ENCODE measurements at regions not wholly inside any gene's neighbourhood (a gene's known extent, or its start where the extent isn't known, plus 50 kb on each side); places are given as distances from the start of the nearest gene placed in this dataset.

GRCh38 chr12:47020211-47020821 lies 59.1 kb upstream of the PCED1B start:
- Histone ChIP-seq H3K27ac (ENCODE audit: extremely low read length, insufficient read depth, low read length) (no peak overlapping the region), H3K9ac (ENCODE audit: insufficient read depth, low read depth, low read length) (no peak overlapping the region), H3K4me1 (ENCODE audit: insufficient read depth, low read length) (no peaks in the 10 kb centered on the region), H3K36me3 (replicated peaks in 1 of 2; ENCODE audit: control insufficient read depth in 1 of 2, insufficient read depth in 2 of 2, low read length in 2 of 2) (no peaks in the 10 kb centered on the region), H3K4me2 (ENCODE audit: low read depth, low read length) (no peak overlapping the region), H3K27me3 (ENCODE audit: control insufficient read depth in 1 of 2, insufficient read depth in 2 of 2, low read length in 2 of 2) (peaks cover 1 to 7% of the 10 kb centered on the region in 2 experiments; a peak in 3 of 5 replicates), H3K79me2 (ENCODE audit: insufficient read depth, low read length) (no peaks in the 10 kb centered on the region), H3K4me3 (replicated peaks in 1 of 3; ENCODE audit: insufficient read depth in 1 of 3, low read depth in 2 of 3, low read length in 3 of 3) (no peak overlapping the region), H2AFZ (ENCODE audit: low read length) (no peak overlapping the region), H3K9me3 (ENCODE audit: low read length) (no peaks in the 10 kb centered on the region), H4K20me1 (ENCODE audit: insufficient read depth, low read length) (no peaks in the 10 kb centered on the region)
- DNase-seq (ENCODE audit: low spot score) = no peak
- intact Hi-C loops (cut with micrococcal nuclease; ENCODE audit: unreplicated experiment) (loop anchor here (2.0 kb wide), 1 partner anchor 346 kb away; no protein-coding TSS in a partner anchor), in situ Hi-C loops (cut with HindIII; ENCODE audit: extremely low pct_ligation_motif_present, low pct_unique_long_range_greater_than_20kb) (loop anchor here (5.0 kb wide), 1 partner anchor 678 kb away; no protein-coding TSS in a partner anchor)
- no peak for FAIRE-seq
- no peak for ATAC-seq
- no TSS peak for BruUV-seq (replicated peaks)
- no peak for TF ChIP-seq POLR2A (IDR thresholded peaks at IDR 0.05; ENCODE audit: insufficient read depth in 1 of 2, low read depth in 2 of 2, low read length in 2 of 2)
- TF ChIP-seq RARG (CRISPR knock-in tag; IDR thresholded peaks at IDR 0.05; ENCODE audit: low read depth) = no peak
- no peak for TF ChIP-seq ZBTB10 (CRISPR knock-in tag; IDR thresholded peaks at IDR 0.05; ENCODE audit: borderline replicate concordance)
- TF ChIP-seq U2AF1 (optimal IDR thresholded peaks at IDR 0.05; ENCODE audit: low read depth, low read length) = no peak
- TF ChIP-seq CEBPB (IDR thresholded peaks at IDR 0.05; ENCODE audit: borderline replicate concordance, low read depth, low read length) = 0 out of 2 replicates have a peak, but pooled peaks have one; percentile 11
- no peak for TF ChIP-seq ZNF160 (CRISPR knock-in tag; IDR thresholded peaks at IDR 0.05)
- WGBS (ENCODE audit: low lambda C conversion rate) = 19% methylated on average over 7 of the region's 7 CpGs
- POLR2A ChIA-PET = no interaction called here
- CTCF ChIA-PET (ENCODE audit: low intra/inter-chr PET ratio, low total read pairs) = interaction anchor here (1.5 kb wide), 1 partner anchor 345 kb away, joined by 5 read pairs; no protein-coding TSS in a partner anchor

All from HepG2 (cell line).